Mucosa of gallbladder (tissue), 1 donor: ENCODE measurements at regions not wholly inside any gene's neighbourhood (a gene's known extent, or its start where the extent isn't known, plus 50 kb on each side); places are given as distances from the start of the nearest gene placed in this dataset.

Experiments
- DNase-seq: peaks from one replicate; pipeline ENCODE4 v3.0.0-alpha.2; 2020; ENCODE audit warnings: low spot score
- donor health status: DM: no; HTN: no; CAD: no.

DNA sequence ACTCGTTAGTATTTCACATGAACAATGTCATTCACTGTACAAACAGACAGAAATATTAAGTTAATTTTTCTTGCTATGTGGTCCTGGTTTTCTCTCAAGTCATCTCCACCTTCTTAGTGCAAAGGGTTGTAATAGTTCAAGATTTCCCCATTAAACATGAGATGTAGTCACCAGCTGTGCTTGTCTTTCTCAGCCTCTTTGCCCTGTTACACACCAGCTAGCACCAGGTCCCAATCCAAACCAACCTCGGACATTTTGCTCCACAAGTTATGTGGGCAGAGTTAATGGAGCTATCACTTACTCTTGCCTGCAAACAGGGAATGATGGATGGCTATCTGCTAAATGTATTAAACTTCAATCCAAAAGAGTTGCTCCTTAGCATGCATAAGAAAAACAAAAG, 328.1 kb downstream of the TLE1 start:
- no peak for DNase-seq

GRCh38 chr9:81351166-81351565, 338.2 kb downstream of the TLE1 start:
- no peak for DNase-seq

DNA sequence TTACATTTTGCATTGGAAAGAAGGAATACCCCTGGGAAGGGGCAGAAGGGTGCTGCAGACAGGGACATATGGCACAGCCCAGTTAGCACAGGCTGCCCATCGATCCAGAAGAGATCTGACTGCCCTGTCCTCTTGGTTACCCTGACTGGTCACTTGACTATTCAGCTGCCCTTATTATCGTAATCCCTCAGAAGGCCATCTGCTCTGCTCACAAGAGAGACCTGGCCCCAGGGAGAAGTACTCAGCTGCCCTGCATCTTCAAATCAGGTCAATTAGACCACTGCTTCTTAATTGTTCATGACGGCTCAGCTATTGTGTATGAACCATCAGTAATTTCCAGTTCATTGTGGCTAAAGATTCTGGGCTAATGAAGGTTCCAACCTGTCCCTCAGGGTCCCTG, 345.0 kb downstream of the TLE1 start:
- DNase-seq: no peak

DNA sequence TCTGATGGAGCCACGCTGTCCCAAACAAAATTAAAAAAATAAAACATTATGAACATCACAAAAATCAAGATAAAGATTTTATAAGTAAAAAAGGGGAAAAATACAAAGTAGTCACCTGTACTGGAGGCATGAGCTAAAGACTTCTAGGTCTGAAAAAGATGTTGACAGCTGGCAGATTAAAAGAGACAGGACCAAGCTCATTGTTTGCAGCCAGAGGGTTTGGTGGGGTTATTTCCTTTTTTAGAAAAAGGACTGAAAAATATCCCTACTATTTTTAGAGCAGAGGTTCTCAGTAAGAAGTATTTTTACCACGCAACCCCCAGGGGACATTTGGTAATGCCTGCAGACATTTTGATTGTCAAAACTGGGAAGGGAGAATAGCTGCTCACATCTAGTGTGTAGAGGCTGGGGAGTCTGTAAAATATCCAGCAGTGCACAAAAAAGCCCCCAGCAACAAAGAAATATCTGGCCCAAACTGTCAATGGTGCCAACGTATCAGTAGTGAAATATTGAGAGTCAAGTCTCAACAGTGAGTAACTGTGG, 353.4 kb downstream of the TLE1 start:
- DNase-seq: no peak

DNA sequence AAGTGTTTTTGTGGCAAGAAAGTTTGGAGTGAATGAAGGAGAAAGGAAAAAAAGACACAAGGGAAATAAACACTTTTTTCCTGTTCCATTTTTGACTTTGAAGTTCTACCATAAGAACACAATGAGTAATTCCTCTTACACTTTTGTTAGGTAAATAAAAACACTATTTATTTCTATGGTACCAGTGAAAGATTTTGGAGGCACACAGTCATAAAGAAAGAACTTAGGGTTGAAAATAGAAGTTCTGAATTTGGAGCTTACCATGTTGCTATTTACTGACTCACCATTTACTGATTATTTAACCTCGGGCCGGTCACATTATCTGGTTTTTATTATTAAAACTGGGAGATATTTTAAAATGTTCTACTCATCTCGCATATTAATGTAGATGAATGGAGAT, 367.8 kb downstream of the TLE1 start:
- DNase-seq: no peak

GRCh38 chr9:81320909-81321482, 368.4 kb downstream of the TLE1 start:
- no peak for DNase-seq

DNA sequence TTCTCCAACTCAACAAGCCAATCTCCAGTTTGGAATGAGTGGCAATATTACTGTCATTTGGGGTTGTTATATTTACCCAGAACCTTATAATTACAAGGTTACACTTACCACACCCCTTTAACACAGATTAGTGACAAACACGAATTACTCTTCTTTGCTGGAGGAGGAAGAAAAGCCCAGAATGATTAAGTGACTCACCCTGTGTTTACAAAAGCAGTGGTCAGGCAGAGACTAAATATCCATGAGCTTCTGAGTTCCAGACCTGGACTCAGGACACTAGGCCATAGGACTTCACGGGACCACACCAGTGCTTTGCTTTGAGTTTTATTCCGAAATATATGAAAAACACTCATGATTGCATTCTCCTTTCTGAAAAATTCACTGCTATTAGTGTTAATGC, 370.8 kb downstream of the TLE1 start:
- no peak for DNase-seq

DNA sequence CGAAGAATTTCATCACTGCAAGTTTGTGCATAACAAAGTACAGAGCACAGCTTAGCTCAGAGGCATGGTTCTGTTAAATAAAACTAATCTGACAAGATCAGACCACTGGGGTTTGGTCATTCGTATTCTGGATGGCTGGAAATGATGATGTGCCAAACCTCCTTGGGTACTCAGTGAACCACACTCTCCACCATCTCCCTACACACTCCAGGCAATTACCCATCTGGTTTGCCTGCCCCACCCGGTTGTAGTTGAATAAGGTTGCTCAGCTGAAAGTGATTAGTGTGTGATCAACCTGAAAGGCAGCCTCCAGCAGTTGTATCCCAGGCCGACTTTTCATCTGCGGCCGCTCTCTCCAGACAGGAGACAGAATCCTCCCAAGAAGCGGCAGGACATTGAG, 371.4 kb downstream of the TLE1 start:
- no peak for DNase-seq

GRCh38 chr9:81317223-81317622, 372.1 kb downstream of the TLE1 start:
- DNase-seq: no peak

- DNase-seq: peak; percentile 87
Observed at GRCh38 chr9:81314490-81314889, 374.9 kb downstream of the TLE1 start.

DNA sequence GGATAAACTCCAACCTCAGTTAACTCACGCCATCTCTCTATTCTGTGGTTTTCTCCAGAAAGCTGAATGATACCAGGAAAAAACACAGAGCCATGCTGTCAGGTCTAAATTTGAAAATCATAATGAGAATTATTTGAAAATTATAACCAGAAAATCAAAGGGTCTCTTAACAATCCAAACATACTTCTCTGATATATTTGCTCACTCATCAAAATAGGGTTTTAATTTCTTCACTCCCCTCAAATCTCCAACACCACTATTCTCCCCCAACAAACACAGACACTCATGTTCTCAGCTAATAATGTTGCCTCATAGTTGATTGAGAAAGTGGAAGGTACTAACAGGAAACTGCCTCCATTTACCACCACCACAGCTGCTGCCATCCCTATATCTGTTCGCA, 375.5 kb downstream of the TLE1 start:
- no peak for DNase-seq

DNA sequence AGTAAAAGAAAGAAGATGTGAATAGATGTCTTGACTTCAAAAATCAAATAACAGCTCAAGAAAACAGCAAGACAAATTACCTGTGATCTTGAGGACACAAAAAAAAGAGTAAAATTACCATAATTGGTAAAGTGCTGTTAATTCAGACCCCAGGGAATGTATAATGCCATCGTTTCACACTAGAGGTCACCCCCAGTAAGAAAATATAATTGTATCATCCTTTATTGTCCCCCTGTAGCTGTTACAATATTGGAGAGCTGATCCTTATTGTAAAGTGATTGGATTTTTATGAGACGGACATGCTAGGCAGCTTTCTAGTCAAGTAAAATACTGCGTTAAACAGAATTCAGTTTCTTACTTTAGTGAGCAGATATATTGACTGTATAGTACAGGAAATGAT, 377.0 kb downstream of the TLE1 start:
- DNase-seq: no peak

GRCh38 chr9:81308404-81308803, 380.9 kb downstream of the TLE1 start:
- DNase-seq: no peak

DNA sequence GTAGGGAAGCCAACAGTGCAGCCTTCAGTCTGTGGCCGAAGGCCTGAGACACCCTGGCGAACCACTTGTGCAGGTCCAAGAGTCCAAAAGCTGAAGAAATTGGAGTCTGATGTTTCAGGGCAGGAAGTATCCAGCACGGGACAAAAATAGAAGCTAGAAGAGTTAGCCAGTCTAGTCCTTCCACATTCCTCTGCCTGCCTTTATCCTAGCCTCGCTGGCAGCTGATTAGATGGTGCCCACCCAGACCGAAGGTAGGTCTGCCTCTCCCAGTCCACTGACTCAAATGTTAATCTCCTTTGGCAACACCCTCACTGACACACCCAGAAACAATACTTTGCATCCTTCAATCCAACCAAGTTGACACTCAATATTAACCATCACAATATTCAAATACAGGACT, 381.6 kb downstream of the TLE1 start:
- peak; percentile 63 for DNase-seq

- DNase-seq: no peak
Observed at GRCh38 chr9:81305561-81306182, 383.7 kb downstream of the TLE1 start.

DNA sequence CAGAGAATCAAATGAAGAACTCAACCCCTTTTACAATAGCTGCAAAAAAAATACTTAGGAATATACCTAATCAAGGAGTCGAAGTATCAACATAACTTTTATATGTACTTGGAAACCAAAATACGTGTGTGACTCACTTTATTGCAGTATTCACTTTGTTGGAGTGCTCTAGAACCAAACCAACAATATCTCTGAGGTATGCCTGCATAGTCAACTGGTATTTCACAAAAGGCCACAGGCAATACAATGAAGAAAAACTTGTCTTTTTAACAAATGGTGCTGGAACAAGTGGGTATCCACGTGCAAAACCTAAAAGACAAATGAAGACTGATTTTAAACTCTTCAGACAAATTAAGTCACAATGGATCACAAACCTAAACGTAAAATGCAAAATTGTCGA, 385.7 kb downstream of the TLE1 start:
- DNase-seq: no peak

DNA sequence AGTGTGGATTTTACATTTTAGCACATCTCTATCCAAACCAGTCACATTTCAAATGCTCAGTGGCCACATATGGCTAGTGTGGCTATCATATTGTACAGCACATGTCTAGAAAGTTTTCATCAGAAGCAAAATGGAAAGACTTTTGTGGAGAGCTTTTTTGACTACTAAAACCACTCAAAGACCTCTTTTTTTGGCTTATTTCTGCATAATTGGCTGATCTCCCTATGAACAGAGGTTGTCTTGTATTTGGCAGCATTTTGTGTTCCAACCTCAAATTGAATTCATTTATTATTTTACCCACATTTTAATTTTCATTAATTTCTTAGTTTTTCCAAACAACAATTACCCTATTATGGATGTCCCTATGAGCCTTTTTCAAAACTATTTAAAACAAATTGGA, 395.7 kb downstream of the TLE1 start:
- no peak for DNase-seq

- DNase-seq: no peak
Observed at GRCh38 chr9:81292056-81292805, 397.1 kb downstream of the TLE1 start.

GRCh38 chr9:81289622-81290021, 399.7 kb downstream of the TLE1 start:
- DNase-seq: no peak

DNA sequence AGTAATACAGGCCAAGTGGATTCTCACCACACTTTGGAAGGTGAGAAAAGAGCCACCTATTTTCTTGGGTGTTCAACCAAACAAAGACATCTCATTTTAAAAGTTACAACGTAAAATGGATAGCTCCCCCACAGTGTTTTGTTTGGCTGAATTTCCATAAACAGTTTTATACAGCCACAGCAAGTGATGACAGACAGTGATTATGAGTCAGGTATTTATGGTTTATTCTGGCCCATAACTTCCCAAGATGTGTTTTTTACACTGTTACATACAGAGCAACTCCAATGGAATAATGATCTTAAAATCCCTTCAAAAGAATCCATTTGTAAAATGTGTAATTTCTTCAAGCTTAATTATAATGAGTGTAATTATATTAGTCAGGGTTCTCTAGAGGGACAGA, 421.3 kb downstream of the TLE1 start:
- no peak for DNase-seq

DNA sequence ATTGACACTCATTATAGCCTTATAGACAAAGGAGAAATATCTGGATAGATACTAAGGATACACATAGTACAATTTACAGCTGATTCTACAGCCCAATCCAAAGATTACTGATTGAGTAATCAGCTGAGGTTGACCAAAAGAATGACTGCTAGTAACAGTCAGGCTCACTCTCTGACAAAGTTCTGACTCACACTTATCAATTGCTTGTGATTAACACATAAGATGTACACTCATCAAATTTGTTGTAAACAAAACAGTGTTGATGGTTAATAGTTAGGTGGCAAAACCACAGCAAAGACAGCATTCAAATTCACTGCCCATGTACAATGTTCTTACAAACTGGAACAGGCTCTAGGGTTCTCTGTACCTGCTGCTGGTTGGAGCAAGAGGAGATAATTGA, 422.7 kb downstream of the TLE1 start:
- no peak for DNase-seq

DNA sequence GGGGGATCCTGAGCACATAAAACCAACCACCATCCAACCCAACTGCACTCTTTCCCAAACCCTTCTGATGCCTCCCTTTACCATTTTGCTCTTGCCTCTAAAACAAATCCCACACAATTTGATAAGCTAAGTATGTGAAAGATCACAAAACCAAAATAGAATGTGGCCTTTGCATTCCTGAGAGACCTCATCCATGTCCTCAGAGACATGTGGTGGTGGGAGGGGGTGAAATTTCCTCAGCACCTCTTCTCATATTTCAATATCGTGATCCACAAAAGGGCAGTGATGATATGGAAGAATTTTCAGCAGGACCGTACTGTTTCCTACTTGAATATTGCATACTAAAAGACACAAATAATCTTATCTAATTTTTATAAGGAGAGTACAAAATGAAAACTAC, 423.3 kb downstream of the TLE1 start:
- no peak for DNase-seq

GRCh38 chr9:81264516-81264915, 424.8 kb downstream of the TLE1 start:
- DNase-seq: no peak
